Activated CD4-positive, alpha-beta T cell treated with anti-CD3 and anti-CD28 coated beads, Interleukin-2, Interleukin-6, amounts not matched to agents 100 ng/mL and 50 ng/mL, durations not matched to agents 16 hours and 8 hours (primary cell): ENCODE measurements at regions not wholly inside any gene's neighbourhood (a gene's known extent, or its start where the extent isn't known, plus 50 kb on each side); places are given as distances from the start of the nearest gene placed in this dataset.
A peak's percentile ranks its signal among the peaks of the same experiment; 100 is the strongest.
"Not testable (repeated sequence)": the region's sequence is repeated elsewhere in the genome, so short reads cannot be mapped to it uniquely, and the experiment has no call there.

Experiments
- DNase-seq: peaks from one replicate; pipeline ENCODE4 v3.0.0-alpha.2; 2020

DNA sequence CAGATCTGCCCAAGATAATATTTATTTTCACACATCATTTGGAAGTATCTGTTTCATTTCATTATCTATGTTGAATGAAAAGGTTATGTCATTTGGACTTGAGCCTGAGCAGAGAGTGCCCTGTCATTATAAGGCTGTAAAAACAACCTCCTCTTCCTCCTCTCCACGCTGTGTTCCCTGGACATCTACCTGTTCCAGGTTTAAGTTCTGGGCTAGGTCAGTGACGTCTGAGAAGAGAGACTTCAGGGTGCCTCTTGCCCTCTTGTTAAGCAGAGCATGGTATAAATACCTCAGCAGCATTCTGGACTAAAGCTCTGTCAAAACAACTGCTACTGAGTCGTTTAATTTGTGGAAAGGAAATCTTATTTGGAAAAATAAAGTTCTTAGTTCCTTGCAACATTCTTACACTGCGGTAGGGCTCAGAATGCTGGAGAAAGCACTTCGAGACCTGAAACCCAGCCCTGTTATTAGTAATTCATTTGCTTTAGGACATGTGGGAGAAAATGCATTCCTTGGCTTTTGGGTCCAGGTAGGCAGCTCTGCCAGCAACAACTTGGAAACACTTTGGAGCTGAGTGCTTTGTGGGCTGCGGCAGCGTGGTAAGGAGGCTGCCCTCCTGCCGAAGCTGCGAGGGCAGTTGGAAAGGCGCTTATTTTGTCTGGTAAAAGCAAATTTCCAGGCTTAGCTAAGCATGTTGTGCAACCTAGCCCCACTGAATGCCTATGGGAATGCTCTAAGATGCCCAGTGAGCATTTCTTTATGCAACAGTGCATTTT, 91.8 kb upstream of the NEDD4L start:
- DNase-seq: no peak

GRCh38 chr18:57951117-57951796, 92.8 kb upstream of the NEDD4L start:
- DNase-seq: no peak

GRCh38 chr18:57950542-57950941, 93.5 kb upstream of the NEDD4L start:
- no peak for DNase-seq

DNA sequence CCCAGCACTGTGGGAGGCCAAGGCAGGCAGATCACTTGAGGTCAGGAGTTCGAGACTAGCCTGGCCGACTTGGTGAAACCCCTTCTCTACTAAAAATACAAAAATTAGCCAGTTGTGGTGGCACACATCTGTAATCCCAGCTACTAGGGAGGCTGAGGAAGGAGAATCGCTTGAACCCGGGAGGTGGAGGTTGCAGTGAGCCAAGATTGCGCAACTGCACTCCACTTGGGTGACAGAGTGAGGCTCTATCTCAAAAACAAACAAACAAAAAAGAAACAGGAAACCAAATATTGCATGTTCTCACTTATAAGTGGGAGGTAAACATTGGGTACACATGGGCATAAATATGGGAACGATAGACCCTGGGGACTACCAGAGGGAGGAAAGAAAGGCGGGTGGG, 94.7 kb upstream of the NEDD4L start:
- not testable (repeated sequence) for DNase-seq

DNA sequence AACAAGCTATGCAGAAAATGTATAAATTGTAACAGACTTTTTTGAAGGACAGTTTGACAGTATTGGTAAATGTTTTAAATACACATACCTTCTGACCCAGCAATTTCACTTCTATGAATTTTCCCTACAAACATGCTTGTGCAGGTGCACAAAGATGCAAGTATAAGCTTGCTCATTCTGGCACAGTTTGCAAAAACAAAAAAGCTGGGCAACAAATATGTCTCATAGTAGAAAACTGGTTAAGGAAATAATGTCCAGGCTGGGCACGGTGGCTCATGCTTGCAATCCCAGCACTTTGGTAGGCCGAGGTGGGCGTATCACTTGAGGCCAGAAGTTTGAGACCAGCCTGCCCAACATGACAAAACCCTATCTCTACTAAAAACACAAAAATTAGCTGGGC, 96.9 kb upstream of the NEDD4L start:
- no peak for DNase-seq

- no peak for DNase-seq
Measured at GRCh38 chr18:57943723-57944122, 100.3 kb upstream of the NEDD4L start.

DNA sequence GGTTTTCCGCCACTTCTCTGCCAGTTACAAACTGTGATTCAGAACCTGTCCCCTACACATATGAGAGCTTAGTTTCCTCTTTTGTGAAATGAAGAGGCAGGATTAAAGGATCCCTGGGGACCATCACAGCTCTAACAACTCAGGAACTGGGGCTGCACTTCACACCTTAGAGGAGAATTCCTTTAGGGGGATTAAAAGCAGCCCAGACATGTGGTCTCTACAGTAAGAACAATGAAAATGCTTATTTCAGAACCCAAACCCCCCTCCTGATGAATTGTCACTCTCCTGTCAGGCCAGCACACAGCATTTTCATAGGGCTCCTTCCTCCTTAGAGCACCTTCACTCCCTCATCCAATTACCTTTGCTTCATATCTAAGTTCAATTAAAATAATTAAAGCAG, 101.5 kb upstream of the NEDD4L start:
- no peak for DNase-seq

DNA sequence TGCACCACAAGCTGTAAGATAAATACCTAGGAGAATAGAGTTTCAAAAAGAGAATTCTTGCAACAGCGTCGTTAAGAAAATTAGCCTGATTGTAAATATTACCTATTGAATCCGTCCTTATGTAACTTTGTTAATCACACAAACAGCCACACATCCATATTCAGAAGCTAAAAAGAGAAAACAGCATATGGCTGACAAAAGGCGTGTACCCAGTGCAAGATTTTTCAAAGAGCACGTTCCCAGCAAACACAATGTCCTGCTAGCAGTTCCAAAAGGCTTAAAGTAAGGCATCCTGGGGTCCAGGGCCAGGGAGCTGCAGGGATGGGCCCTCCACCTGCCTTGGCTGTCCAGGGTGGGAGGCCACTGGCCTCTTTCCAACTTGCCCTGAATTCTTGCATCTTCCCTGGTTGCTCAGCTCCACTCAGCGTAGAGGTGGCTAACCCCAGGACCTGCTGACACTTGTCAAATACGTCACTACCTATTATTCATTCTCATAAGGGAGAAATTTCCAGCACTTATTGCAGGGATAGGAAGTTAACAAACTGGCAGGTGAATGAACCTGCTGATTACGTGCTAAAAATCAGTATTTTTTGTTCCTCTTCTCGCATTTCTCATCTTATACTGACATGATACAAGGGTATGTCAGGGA, 102.1 kb upstream of the NEDD4L start:
- DNase-seq: no peak

DNA sequence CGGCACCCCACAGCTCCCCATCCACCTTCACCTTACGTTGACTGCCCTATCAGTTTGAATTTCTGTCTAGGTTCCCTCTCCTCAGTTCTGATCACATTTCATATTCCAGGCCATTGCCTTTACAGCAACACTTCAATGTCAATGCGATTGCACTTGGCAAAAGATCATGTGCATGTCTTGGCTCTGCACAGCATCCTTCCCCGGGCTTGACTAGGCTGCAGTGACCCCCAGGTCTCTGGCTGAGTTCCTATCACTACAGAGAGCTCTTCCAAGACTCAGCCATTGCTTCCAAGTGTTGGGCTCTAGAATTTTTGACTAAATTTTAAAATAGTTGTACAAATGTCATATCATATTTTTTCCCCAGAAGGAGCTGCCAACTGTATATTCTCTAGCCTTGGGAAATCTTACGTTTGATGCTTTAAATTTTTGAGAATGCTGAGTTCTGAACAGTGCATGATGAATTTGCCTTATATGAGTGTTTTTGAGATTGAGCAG, 103.8 kb upstream of the NEDD4L start:
- DNase-seq: no peak

GRCh38 chr18:57934375-57934774, 109.7 kb upstream of the NEDD4L start:
- DNase-seq: not testable (repeated sequence)

DNA sequence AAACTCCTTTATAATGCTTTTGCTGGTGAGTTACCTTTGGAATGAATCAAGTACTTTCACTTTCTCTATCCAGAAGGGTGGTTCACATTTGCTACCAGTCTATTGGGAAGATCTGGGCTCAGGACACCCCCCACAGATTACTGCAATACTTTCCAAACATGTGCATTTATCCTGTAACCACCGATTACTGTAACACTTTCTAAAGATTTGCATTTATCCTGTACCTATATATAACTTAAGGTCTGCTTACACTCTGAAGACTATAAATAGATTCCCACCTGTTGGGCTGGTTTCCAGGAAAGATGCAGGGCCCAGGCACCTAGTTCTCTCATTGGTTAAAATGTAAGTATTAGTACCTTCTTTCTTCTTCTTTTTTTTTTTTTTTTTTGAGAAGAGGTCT, 113.0 kb upstream of the NEDD4L start:
- no peak for DNase-seq

- no peak for DNase-seq
Measured at GRCh38 chr18:57930476-57930875, 113.5 kb upstream of the NEDD4L start.

DNA sequence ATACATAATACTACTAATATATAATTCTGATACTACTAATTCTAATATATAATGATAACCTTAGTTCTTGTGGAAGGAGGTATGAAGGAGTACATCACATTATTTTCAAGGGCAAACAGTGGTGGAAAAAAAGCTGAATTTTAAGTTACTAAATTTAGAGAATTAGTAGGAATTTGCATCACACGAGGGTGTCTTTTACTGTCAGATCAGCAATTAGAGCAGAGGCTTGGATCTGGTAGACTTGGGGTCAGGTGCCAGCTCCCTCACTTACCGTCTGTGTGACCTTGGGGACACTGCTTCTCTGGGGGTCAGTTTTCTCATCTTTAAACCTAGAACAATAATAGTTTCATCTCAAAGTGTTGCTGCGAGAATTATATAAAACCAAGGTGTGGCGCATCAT, 114.1 kb upstream of the NEDD4L start:
- DNase-seq: no peak

DNA sequence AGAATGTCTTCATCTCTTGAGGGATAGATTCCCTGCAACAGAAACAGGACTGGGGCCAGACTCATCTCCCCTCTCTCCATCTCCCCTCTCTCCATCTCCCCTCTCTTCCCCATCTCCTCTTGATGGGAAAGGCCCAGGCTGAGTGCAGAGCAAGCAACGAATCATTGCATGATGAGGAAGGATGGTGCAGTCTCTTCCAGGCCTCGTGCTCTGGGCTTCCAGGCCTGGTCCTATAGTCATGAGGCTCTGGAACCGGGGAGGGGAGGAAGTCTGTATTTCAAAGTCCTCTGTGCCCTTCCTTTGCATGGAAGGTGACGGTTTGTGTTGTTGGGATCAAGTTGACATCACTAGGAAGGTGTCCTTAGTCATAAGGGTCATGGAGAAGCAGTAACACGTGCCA, 115.6 kb upstream of the NEDD4L start:
- no peak for DNase-seq

DNA sequence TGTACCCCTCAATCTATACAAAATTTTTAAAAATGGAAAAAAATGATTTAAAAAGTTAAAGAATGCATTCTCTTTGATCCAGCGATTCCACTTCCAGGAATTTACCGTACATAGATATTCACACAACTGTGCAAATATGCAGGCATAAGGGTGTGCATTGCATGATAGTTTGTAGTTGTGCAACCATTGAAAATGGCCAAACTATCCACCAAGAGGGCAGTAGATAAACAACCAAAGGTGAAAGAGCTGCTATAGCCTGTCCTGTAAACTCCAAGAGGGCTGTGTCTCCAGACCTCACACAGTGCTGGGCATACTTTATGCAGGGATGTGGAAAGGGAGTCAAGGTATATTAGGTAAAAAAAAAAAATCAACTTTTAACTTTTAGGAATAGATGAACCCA, 116.5 kb upstream of the NEDD4L start:
- no peak for DNase-seq

DNA sequence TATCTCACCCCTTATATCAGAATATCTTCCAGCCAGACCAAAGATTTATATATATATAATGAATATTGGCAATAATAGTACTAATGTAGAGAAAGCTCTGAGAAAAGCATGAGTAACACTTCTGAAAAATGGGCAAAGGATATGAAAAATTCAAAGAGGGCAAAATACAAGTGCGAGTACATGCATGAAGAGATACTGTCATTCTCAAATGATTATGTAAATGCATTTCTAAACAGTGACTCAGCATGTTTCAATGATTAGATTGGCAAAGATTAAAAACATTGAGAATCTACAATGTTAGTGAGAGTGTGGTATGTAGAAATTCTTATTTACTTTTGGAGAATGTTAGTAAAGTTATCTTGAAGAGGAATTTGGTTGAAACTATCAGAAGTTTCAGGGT, 118.3 kb upstream of the NEDD4L start:
- no peak for DNase-seq

GRCh38 chr18:57923611-57924010, 120.4 kb upstream of the NEDD4L start:
- DNase-seq: no peak

DNA sequence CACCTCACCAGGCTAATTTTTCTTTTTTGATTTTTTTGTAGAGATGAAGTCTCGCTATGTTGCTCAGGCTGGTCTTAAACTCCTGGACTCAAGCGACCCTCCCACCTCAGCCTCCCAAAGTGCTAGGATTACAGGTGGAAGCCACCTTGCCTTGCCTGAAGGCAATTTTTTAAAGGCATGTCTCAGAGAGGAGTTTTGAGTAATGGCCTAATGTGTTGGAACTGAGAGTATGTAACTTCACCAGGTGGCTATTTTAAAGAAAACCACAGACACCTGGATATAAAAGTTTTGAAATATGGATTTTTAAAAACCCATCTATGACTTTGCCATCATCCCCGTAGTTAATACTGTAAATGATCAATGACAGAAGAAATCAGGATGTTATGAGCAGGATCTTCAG, 119.8 kb upstream of the ATP8B1 start:
- no peak for DNase-seq

DNA sequence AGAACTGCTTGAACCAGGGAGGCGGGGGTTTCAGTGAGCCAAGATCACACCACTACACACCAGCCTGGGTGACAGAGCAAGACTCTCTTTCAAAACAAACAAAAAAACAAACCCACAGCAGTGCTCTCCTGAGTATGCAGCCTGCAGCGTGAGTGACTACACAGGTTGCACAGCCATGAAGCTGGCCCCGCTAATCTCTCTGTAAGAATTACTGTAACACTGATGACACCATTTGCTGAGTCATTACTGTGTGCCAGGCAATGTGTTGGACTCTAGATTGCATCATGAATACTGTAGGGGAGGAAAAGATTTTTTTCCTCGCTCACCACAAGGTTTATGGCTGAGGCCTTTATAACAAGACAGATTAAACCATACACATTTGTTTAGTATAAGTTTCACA, 118.6 kb upstream of the ATP8B1 start:
- DNase-seq: peak; percentile 28

- no peak for DNase-seq
Measured at GRCh38 chr18:57920036-57920435, 116.9 kb upstream of the ATP8B1 start.

DNA sequence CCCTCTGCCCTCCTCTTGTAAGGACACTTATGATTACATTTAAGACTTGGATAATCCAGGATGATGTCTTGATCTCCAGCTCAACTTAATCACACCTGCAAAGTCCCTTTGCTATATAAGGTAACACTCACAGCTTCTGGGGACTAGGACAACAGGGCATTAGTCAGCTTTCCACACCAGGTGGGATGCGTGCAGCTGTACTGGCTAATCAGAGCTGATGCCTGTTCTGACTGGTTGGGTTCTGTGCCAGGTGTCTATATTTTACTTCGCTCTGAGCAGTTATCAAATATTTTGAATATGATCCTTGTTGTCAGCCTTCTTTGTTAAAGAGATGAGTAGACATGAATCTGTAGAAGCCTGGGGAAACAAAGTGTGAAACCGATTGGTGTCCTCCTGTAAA, 115.5 kb upstream of the ATP8B1 start:
- no peak for DNase-seq

GRCh38 chr18:57916684-57917083, 113.6 kb upstream of the ATP8B1 start:
- DNase-seq: no peak

DNA sequence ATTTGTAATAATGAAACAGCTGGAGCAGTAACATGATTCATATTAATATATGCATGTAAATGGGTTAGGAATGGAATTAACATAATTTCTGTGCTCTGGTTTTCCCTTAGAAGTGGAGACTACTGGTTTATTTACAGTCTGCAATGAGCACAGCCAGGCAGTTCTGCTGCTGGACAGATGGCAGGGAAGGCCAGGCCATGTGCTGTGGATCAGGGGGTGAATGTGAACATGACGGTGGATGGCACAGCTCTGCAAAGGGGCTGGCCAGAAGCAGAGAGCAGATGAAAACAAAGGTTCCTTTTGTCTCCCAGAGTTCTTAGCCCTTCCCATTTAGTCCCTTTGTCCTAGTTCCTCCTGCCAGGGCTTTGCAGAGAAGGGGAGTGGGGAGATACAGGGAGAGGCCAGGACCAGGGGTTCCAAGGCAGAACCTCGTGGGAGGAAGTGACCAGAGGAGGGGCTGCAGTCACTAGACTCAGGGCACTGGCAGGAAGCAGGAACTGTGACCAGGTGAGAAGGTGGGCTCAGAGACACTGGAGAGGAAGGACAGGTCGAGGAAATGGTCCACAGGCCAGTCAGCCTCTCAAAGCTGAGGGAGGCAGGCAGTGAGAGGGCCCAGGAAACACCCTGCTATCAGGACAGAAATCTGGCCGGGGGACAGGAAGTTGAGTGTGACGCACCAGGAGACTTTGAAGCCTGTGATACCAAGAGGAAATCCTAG, 112.9 kb upstream of the ATP8B1 start:
- DNase-seq: peak; percentile 35
